ENCODE measurements at regions not wholly inside any gene's neighbourhood (a gene's known extent, or its start where the extent isn't known, plus 50 kb on each side); places are given as distances from the start of the nearest gene placed in this dataset.

DNA sequence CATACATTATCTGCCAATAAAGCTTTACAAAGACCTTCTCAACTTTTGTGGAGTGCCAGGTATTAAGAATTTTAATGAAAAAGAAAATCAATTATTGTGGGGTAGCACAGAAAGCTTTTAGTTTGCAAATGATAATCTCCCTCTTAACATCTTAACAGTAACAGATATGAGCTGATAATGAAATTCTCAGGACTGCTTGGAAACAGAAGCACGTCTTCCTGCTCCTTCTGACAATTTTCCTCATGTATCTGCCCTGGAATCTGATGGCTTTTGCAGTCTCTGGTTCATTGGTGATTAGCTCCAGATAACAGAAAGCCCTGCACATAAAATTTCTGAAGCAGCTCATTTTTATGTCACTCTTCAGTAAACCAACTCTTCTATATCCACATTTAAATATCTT is 432.4 kb upstream of the PDZRN3 start:
- peak; percentile 15 for TF ChIP-seq POLR2AphosphoS5 (IDR thresholded peaks at IDR 0.05)
- TF ChIP-seq, protein P1, sequence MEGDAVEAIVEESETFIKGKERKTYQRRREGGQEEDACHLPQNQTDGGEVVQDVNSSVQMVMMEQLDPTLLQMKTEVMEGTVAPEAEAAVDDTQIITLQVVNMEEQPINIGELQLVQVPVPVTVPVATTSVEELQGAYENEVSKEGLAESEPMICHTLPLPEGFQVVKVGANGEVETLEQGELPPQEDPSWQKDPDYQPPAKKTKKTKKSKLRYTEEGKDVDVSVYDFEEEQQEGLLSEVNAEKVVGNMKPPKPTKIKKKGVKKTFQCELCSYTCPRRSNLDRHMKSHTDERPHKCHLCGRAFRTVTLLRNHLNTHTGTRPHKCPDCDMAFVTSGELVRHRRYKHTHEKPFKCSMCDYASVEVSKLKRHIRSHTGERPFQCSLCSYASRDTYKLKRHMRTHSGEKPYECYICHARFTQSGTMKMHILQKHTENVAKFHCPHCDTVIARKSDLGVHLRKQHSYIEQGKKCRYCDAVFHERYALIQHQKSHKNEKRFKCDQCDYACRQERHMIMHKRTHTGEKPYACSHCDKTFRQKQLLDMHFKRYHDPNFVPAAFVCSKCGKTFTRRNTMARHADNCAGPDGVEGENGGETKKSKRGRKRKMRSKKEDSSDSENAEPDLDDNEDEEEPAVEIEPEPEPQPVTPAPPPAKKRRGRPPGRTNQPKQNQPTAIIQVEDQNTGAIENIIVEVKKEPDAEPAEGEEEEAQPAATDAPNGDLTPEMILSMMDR (IDR thresholded peaks at IDR 0.05; ENCODE audit: poor library complexity, severe bottlenecking): no peak
- TF ChIP-seq, protein P2, sequence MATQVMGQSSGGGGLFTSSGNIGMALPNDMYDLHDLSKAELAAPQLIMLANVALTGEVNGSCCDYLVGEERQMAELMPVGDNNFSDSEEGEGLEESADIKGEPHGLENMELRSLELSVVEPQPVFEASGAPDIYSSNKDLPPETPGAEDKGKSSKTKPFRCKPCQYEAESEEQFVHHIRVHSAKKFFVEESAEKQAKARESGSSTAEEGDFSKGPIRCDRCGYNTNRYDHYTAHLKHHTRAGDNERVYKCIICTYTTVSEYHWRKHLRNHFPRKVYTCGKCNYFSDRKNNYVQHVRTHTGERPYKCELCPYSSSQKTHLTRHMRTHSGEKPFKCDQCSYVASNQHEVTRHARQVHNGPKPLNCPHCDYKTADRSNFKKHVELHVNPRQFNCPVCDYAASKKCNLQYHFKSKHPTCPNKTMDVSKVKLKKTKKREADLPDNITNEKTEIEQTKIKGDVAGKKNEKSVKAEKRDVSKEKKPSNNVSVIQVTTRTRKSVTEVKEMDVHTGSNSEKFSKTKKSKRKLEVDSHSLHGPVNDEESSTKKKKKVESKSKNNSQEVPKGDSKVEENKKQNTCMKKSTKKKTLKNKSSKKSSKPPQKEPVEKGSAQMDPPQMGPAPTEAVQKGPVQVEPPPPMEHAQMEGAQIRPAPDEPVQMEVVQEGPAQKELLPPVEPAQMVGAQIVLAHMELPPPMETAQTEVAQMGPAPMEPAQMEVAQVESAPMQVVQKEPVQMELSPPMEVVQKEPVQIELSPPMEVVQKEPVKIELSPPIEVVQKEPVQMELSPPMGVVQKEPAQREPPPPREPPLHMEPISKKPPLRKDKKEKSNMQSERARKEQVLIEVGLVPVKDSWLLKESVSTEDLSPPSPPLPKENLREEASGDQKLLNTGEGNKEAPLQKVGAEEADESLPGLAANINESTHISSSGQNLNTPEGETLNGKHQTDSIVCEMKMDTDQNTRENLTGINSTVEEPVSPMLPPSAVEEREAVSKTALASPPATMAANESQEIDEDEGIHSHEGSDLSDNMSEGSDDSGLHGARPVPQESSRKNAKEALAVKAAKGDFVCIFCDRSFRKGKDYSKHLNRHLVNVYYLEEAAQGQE (IDR thresholded peaks at IDR 0.05; ENCODE audit: borderline replicate concordance): peak; percentile 91
- TF ChIP-seq MXI1 (conservative IDR thresholded peaks at IDR 0.05; ENCODE audit: poor library complexity, severe bottlenecking): no peak
- TF ChIP-seq RAD21 (conservative IDR thresholded peaks at IDR 0.05): peak; percentile 29
- TF ChIP-seq EP300 (conservative IDR thresholded peaks at IDR 0.05; ENCODE audit: poor library complexity, severe bottlenecking): peak; percentile 37
- TF ChIP-seq EZH2 (IDR thresholded peaks at IDR 0.05; ENCODE audit: borderline replicate concordance, insufficient read depth, low read length, poor library complexity, severe bottlenecking): no peak
